ENCODE measurements at regions not wholly inside any gene's neighbourhood (a gene's known extent, or its start where the extent isn't known, plus 50 kb on each side); places are given as distances from the start of the nearest gene placed in this dataset.
"Not testable (repeated sequence)": the region's sequence is repeated elsewhere in the genome, so short reads cannot be mapped to it uniquely, and the experiment has no call there.

DNA sequence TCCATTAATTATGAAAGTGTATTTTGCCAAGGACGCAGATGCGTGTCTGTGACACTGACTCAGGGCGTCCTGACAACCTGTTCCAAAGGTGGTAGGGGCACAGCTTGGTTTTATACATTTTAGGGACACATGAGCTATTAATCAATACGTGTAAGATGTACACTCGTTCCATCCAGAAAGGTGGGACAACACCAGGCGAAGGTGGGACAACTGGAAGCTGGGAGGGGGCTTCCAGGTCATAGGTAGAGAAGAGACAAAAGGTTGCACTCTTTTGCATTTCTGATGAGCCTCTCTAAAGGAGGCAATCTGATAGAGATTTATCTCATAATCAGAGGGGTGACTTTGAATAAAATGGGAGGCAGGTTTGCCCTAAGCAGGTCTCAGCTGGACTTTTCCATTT lies 82.7 kb upstream of the ZNF746 start:
- H3K4me1 ChIP-seq (ENCODE audit: control insufficient read depth in 2 of 3, insufficient read depth in 2 of 3, low read depth in 1 of 3, low read length in 3 of 3), result no peaks in the 10 kb centered on the region
- no peak overlapping the region for H3K4me3 ChIP-seq (ENCODE audit: low read length in 3 of 3)
- peaks cover 0 to 11% (median 0%) of the 10 kb centered on the region in 3 donors for H3K9me3 ChIP-seq (ENCODE audit: control insufficient read depth in 2 of 3, insufficient read depth in 1 of 3, low read length in 3 of 3)
- TF ChIP-seq CTCF (IDR thresholded peaks at IDR 0.05; ENCODE audit: borderline replicate concordance, extremely low read depth, insufficient read depth), result no peak
- peaks cover 5 to 10% (median 9%) of the 10 kb centered on the region in 3 donors for H3K36me3 ChIP-seq (ENCODE audit: control insufficient read depth in 2 of 3, insufficient read depth in 3 of 3, low read length in 3 of 3)
- H3K27ac ChIP-seq (ENCODE audit: low read depth in 2 of 2, low read length in 2 of 2), result no peak overlapping the region
- intact Hi-C loops (cut with DNase I), result no loop called here
- FAIRE-seq (no peak), DNase-seq (no peak)
- H3K9ac ChIP-seq (ENCODE audit: low read length in 3 of 3), result no peak overlapping the region
- H3K27me3 ChIP-seq (ENCODE audit: control insufficient read depth, insufficient read depth, low read length), result no peaks in the 10 kb centered on the region

- H3K4me1 ChIP-seq (ENCODE audit: control insufficient read depth in 2 of 3, insufficient read depth in 2 of 3, low read depth in 1 of 3, low read length in 3 of 3); FAIRE-seq; H3K27me3 ChIP-seq (ENCODE audit: control insufficient read depth, insufficient read depth, low read length); intact Hi-C loops (cut with DNase I); H3K9ac ChIP-seq (ENCODE audit: low read length in 3 of 3); DNase-seq; H3K27ac ChIP-seq (ENCODE audit: low read depth in 2 of 2, low read length in 2 of 2); H3K36me3 ChIP-seq (ENCODE audit: control insufficient read depth in 2 of 3, insufficient read depth in 3 of 3, low read length in 3 of 3); H3K4me3 ChIP-seq (ENCODE audit: low read length in 3 of 3): not testable (repeated sequence)
- H3K9me3 ChIP-seq (ENCODE audit: control insufficient read depth in 2 of 3, insufficient read depth in 1 of 3, low read length in 3 of 3), result peaks cover 0 to 11% (median 0%) of the 10 kb centered on the region in 3 donors
Measured at GRCh38 chr7:149579365-149579764, 81.8 kb upstream of the ZNF746 start.

DNA sequence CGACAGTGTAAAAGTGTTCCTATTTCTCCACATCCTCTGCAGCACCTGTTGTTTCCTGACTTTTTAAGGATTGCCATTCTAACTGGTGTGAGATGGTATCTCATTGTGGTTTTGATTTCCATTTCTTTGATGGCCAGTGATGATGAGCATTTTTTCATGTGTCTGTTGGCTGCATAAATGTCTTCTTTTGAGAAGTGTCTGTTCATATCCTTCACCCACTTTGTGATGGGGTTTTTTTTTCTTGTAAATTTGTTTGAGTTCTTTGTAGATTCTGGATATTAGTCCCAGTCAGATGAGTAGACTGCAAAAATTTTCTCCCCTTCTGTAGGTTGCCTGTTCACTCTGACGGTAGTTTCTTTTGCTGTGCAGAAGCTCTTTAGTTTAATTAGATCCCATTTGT lies 76.8 kb upstream of the ZNF746 start:
- not testable (repeated sequence) for FAIRE-seq; DNase-seq; H3K27me3 ChIP-seq (ENCODE audit: control insufficient read depth, insufficient read depth, low read length)

GRCh38 chr7:149573519-149573918 lies 75.9 kb upstream of the ZNF746 start:
- no peak for DNase-seq
- Histone ChIP-seq H3K36me3 (ENCODE audit: control insufficient read depth in 2 of 3, insufficient read depth in 3 of 3, low read length in 3 of 3) (no peaks in the 10 kb centered on the region), H3K9me3 (ENCODE audit: control insufficient read depth in 2 of 3, insufficient read depth in 1 of 3, low read length in 3 of 3) (peaks cover 0 to 9% (median 0%) of the 10 kb centered on the region in 3 donors), H3K9ac (ENCODE audit: low read length in 3 of 3) (no peak overlapping the region), H3K4me3 (ENCODE audit: low read length in 3 of 3) (no peak overlapping the region), H3K27me3 (ENCODE audit: control insufficient read depth, insufficient read depth, low read length) (no peaks in the 10 kb centered on the region), H3K27ac (ENCODE audit: low read depth in 2 of 2, low read length in 2 of 2) (no peak overlapping the region), H3K4me1 (ENCODE audit: control insufficient read depth in 2 of 3, insufficient read depth in 2 of 3, low read depth in 1 of 3, low read length in 3 of 3) (no peaks in the 10 kb centered on the region)
- FAIRE-seq, result no peak
- no peak for TF ChIP-seq CTCF (IDR thresholded peaks at IDR 0.05; ENCODE audit: borderline replicate concordance, extremely low read depth, insufficient read depth)
- intact Hi-C loops (cut with DNase I), result no loop called here

More for the DNA sequence above, 76.8 kb upstream of the ZNF746 start:
- H3K9ac ChIP-seq (ENCODE audit: low read length in 3 of 3); H3K27ac ChIP-seq (ENCODE audit: low read depth in 2 of 2, low read length in 2 of 2); H3K36me3 ChIP-seq (ENCODE audit: control insufficient read depth in 2 of 3, insufficient read depth in 3 of 3, low read length in 3 of 3); intact Hi-C loops (cut with DNase I); H3K4me1 ChIP-seq (ENCODE audit: control insufficient read depth in 2 of 3, insufficient read depth in 2 of 3, low read depth in 1 of 3, low read length in 3 of 3); H3K4me3 ChIP-seq (ENCODE audit: low read length in 3 of 3): not testable (repeated sequence)
- H3K9me3 ChIP-seq (ENCODE audit: control insufficient read depth in 2 of 3, insufficient read depth in 1 of 3, low read length in 3 of 3), result peaks cover 0 to 14% (median 0%) of the 10 kb centered on the region in 3 donors

DNA sequence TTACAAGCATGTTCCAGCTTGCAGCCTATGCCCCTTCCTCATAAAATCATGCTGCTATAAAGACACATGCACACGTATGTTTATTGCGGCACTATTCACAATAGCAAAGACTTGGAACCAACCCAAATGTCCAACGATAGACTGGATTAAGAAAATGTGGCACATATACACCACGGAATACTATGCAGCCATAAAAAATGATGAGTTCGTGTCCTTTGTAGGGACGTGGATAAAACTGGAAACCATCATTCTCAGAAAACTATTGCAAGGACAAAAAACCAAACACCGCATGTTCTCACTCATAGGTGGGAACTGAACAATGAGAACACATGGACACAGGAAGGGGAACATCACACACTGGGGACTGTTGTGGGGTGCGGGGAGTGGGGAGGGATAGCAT lies 75.3 kb upstream of the ZNF746 start:
- H3K4me3 ChIP-seq (ENCODE audit: low read length in 3 of 3); intact Hi-C loops (cut with DNase I); H3K27ac ChIP-seq (ENCODE audit: low read depth in 2 of 2, low read length in 2 of 2); H3K36me3 ChIP-seq (ENCODE audit: control insufficient read depth in 2 of 3, insufficient read depth in 3 of 3, low read length in 3 of 3); H3K4me1 ChIP-seq (ENCODE audit: control insufficient read depth in 2 of 3, insufficient read depth in 2 of 3, low read depth in 1 of 3, low read length in 3 of 3); H3K27me3 ChIP-seq (ENCODE audit: control insufficient read depth, insufficient read depth, low read length); H3K9me3 ChIP-seq (ENCODE audit: control insufficient read depth in 2 of 3, insufficient read depth in 1 of 3, low read length in 3 of 3); DNase-seq; H3K9ac ChIP-seq (ENCODE audit: low read length in 3 of 3); FAIRE-seq: not testable (repeated sequence)

Measured in kidney (tissue), 13 donors.